Activated CD4-positive, alpha-beta memory T cell treated with anti-CD3 and anti-CD28 coated beads, Interleukin-2, amount 10 ng/mL, durations not matched to agents 7 days and 5 days (primary cell): ENCODE measurements at regions not wholly inside any gene's neighbourhood (a gene's known extent, or its start where the extent isn't known, plus 50 kb on each side); places are given as distances from the start of the nearest gene placed in this dataset.

Experiments
- CTCF ChIA-PET: fragments of 350-600 bp; sonication (Branson Sonifier 250); formaldehyde crosslinking; loops from one replicate; lab custom pipeline; 2021; ENCODE audit warnings: antibody characterized with exemption, inconsistent platforms; lab: Charles Lee
- POLR2A ChIA-PET: fragments of 350-600 bp; sonication (Branson Sonifier 250); formaldehyde crosslinking; loops from one replicate; lab custom pipeline; 2021; ENCODE audit warnings: antibody characterized with exemption; lab: Charles Lee
- DNase-seq: peaks from one replicate; pipeline ENCODE4 v3.0.0-alpha.2; 2020
- H3K27ac Mint-ChIP-seq: one replicate; pipeline ENCODE4 v1.8.0; 2021; ENCODE audit warnings: mild to moderate bottlenecking, mixed read lengths
- H3K27me3 Mint-ChIP-seq: one replicate; pipeline ENCODE4 v1.8.0; 2021; ENCODE audit warnings: mixed read lengths
- H3K36me3 Mint-ChIP-seq: one replicate; pipeline ENCODE4 v1.8.0; 2021; ENCODE audit warnings: low read depth, mixed read lengths
- H3K4me1 Mint-ChIP-seq: one replicate; pipeline ENCODE4 v1.8.0; 2021; ENCODE audit warnings: mixed read lengths
- H3K4me3 Mint-ChIP-seq: one replicate; pipeline ENCODE4 v1.8.0; 2021; ENCODE audit warnings: mild to moderate bottlenecking, mixed read lengths
- H3K9me3 Mint-ChIP-seq: one replicate; pipeline ENCODE4 v1.8.0; 2021; ENCODE audit warnings: mixed read lengths

DNA sequence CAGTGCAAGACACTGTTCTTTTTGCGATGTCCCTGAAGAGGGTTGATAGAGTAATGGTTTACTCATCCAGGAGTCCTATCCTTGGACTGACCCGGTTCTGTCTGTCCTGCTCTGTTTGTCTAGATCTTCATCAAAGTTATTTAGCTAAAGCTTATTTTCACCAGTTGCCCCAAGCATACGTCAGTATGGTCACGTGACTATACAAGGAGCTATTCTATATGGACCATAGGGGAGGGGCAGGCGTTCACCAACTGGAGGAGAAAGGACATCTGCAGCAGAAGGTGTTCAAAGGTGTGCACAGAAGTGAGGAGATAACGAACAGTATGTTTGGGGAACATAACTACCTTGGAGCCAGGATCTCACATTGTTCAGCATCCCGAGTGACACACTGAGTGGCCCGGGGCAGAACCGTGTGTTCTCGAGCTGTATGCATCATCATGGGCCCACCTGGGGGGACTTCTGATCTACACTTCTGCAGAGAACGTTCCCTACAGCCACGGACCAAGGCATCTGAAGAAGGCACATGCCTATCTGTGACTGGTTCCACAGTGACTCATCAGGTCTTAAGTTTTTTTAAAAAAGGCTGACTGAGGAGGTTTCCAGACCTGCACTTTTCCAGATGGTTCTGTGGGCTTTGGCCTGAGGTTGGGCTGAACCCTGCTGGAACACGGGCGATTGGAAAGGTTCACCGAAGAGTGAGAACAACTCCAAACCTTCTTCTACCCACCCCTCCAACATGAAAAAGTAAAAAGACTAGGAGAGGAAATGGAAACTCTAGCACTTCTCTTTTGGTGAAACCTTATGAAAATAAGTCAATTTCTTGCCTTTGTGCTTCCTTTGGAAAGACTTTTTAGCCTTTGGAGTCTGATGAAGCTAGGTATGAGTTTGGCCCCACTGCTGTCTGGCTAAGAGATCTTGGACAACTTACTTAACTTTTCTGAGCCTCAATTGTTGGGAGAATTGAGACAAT, 68.6 kb upstream of the YWHAQ start:
- H3K36me3 Mint-ChIP-seq: peaks cover 14% of the 10 kb centered on the region
- peak overlapping the region; percentile 44 for H3K27ac Mint-ChIP-seq
- ChIA-PET CTCF (interaction anchor here (0.7 to 0.9 kb wide), 2 partner anchors 39 to 349 kb away, joined by 3 to 4 read pairs; no protein-coding TSS in a partner anchor), POLR2A (interaction anchor here (0.6 to 1.9 kb wide), 8 partner anchors 37 to 144 kb away, joined by 3 to 6 read pairs (median 3); partner anchors contain the start of genes ADAM17 and YWHAQ)
- peaks cover 59% of the 10 kb centered on the region for H3K4me1 Mint-ChIP-seq
- DNase-seq: no peak
- no peaks in the 10 kb centered on the region for H3K27me3 Mint-ChIP-seq
- peaks cover 8% of the 10 kb centered on the region for H3K9me3 Mint-ChIP-seq
- H3K4me3 Mint-ChIP-seq: no peak overlapping the region

DNA sequence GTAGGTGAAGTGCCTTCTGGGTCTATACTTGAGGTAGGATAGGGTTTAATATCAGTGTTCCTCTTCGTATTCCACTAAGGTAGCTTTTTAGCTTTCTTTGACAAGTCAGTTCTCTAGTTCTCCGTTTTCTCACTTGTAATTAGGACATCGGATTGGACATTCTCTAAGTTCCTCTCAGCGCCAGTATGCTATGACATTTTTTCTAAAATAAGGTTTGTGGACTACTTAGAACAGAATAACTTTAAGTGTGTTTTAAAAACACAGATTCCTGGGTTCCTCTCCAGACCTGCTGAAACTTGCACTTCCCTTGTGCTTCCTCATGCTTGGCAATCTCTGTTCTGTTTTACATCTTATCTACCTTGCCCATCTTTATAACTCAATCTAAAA, 69.3 kb upstream of the YWHAQ start:
- Mint-ChIP-seq H3K9me3 (peaks cover 8% of the 10 kb centered on the region), H3K27ac (no peak overlapping the region), H3K4me1 (peaks cover 66% of the 10 kb centered on the region), H3K36me3 (peaks cover 14% of the 10 kb centered on the region), H3K27me3 (no peaks in the 10 kb centered on the region), H3K4me3 (no peak overlapping the region)
- DNase-seq: no peak
- POLR2A ChIA-PET: interaction anchor here (1.0 to 1.9 kb wide), 4 partner anchors 53 to 144 kb away, joined by 3 to 6 read pairs (median 4); partner anchors contain the start of genes ADAM17 and YWHAQ
- CTCF ChIA-PET: interaction anchor here (0.7 kb wide), 1 partner anchor 349 kb away, joined by 4 read pairs; no protein-coding TSS in a partner anchor

DNA sequence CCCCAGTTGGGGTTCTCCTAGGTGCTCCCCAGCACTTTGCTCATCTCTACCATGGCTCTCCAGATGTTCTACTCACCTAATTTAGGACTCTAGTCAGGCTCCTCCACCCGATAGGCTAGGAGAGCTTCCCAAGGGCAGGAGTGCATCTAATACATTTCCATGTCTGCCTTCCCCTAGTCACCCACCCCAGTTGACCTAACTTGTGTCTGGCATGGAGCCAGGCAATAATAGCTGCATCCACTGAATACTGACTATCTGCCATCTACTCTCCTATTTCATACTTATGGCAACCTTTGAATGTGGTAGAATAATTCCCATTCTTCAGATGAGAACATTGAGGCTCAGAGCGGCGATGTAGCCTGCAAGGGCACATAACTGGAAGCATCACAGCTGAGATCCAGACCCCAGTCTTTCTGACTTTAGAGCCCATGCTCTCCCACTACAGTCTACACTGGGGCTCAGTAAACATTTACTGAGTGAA, 71.8 kb upstream of the YWHAQ start:
- no peak for DNase-seq
- Mint-ChIP-seq H3K4me3 (no peak overlapping the region), H3K36me3 (peaks cover 14% of the 10 kb centered on the region), H3K27ac (peak overlapping the region; percentile 92), H3K4me1 (peaks cover 79% of the 10 kb centered on the region), H3K9me3 (peaks cover 8% of the 10 kb centered on the region), H3K27me3 (no peaks in the 10 kb centered on the region)
- POLR2A ChIA-PET: interaction anchor here (0.9 to 5.4 kb wide), 30 partner anchors 9 to 341 kb away, joined by 3 to 99 read pairs (median 5); partner anchors contain the start of genes ADAM17, ITGB1BP1, KLF11 and YWHAQ
- CTCF ChIA-PET: interaction anchor here (0.7 to 2.7 kb wide), 24 partner anchors 11 to 150 kb away, joined by 3 to 14 read pairs (median 5); partner anchors contain the start of genes ADAM17 and YWHAQ

DNA sequence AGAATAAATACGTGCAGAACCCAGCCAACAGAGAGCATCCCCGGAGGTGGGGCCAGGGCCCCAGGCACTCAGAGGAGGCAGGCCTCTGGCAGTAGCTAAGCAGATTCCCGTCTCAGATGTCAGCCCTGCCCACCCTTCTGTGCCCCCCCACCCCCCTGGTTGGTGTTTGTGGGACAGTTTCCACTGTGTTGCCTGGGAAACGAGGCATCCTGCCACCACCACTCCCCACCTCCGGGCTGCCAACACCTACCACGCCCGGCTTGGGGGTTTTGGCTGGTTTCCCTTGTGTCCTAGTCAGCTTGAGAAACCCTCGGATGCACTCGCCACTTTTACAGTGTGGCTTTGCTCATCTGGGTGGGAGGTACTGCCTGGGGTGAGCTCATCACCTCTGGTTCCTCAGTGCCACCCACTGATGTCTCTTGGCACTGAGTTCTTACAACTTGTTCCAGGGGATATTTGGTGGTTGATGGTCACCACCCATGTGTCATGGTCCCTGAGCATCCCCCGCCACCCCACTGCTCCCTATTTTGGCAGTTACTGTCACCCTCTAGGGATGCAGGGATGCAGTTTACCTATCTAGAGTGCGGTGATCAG, 72.4 kb upstream of the YWHAQ start:
- POLR2A ChIA-PET: interaction anchor here (0.6 to 5.4 kb wide), 34 partner anchors 9 to 341 kb away, joined by 3 to 99 read pairs (median 4); partner anchors contain the start of genes ADAM17, ITGB1BP1, KLF11 and YWHAQ
- H3K27ac Mint-ChIP-seq: peak overlapping the region; percentile 92
- CTCF ChIA-PET: interaction anchor here (0.7 to 2.7 kb wide), 26 partner anchors 11 to 151 kb away, joined by 3 to 14 read pairs (median 4); partner anchors contain the start of genes ADAM17 and YWHAQ
- H3K4me3 Mint-ChIP-seq: peak overlapping the region; percentile 9
- peak; percentile 96 for DNase-seq
- H3K4me1 Mint-ChIP-seq: peaks cover 79% of the 10 kb centered on the region
- no peaks in the 10 kb centered on the region for H3K27me3 Mint-ChIP-seq
- H3K9me3 Mint-ChIP-seq: peaks cover 8% of the 10 kb centered on the region
- peaks cover 14% of the 10 kb centered on the region for H3K36me3 Mint-ChIP-seq

DNA sequence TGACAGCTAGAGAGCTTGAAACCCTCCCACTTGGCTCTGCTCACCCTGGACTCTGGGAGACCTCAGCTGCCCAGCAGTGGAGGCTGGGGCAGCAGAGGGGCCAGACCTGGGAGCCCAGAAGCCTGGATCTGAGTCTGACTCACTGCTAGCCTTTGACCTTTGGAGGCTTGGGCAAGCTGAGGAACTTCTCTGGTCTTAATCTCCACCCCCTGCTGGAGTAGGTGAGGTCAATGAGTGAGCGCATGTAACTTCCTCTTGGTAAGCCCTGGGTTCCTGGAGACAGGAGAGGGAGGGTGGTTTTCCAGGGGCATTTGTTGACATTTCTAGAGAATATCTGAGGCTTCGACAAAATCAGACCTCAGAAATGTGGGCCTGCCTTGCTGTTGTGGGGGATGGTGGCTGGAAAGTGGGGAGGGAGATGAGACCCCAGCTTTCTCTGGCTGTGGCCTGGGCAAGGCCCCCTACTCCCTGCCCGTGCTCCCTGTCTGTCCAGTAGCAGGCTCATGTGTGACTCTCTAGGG, 73.0 kb upstream of the YWHAQ start:
- peak; percentile 57 for DNase-seq

DNA sequence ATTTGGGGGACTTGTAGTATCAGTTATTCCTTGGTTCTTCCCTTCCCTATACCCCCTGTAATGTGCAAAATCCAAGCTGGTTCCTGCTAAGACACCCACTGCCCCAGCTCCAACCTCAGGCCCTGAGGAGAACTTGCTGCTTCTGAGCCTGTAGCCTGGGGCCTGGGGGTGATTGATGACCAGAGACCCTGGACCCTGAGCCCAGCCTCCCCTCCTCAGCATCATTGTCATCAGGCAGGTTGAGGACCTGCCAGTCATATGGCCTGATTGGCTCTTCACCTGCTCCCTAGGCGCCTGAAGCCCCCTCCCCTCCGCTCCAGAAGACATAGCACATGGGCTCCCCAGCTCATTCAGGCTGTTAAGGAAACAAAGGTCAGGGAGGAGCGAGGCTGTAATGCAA, 73.8 kb upstream of the YWHAQ start:
- peaks cover 8% of the 10 kb centered on the region for H3K9me3 Mint-ChIP-seq
- CTCF ChIA-PET: interaction anchor here (1.7 to 2.7 kb wide), 3 partner anchors 23 to 68 kb away, joined by 4 to 10 read pairs (median 9); no protein-coding TSS in a partner anchor
- peaks cover 15% of the 10 kb centered on the region for H3K36me3 Mint-ChIP-seq
- no peak overlapping the region for H3K4me3 Mint-ChIP-seq
- peaks cover 83% of the 10 kb centered on the region for H3K4me1 Mint-ChIP-seq
- DNase-seq: no peak
- H3K27ac Mint-ChIP-seq: peak overlapping the region; percentile 73
- POLR2A ChIA-PET: interaction anchor here (1.7 to 5.4 kb wide), 7 partner anchors 8 to 96 kb away, joined by 5 to 99 read pairs (median 10); partner anchors contain the start of gene YWHAQ
- no peaks in the 10 kb centered on the region for H3K27me3 Mint-ChIP-seq

More for the DNA sequence above, 73.0 kb upstream of the YWHAQ start:
- Mint-ChIP-seq H3K4me3 (peak overlapping the region; percentile 9), H3K36me3 (peaks cover 14% of the 10 kb centered on the region), H3K9me3 (peaks cover 8% of the 10 kb centered on the region), H3K4me1 (peaks cover 82% of the 10 kb centered on the region), H3K27ac (peak overlapping the region; percentile 92), H3K27me3 (no peaks in the 10 kb centered on the region)
- ChIA-PET CTCF (interaction anchor here (0.8 to 2.7 kb wide), 21 partner anchors 10 to 151 kb away, joined by 3 to 14 read pairs (median 5); partner anchors contain the start of gene YWHAQ), POLR2A (interaction anchor here (0.6 to 5.4 kb wide), 29 partner anchors 8 to 281 kb away, joined by 3 to 99 read pairs (median 5); partner anchors contain the start of genes ADAM17, ITGB1BP1 and YWHAQ)

DNA sequence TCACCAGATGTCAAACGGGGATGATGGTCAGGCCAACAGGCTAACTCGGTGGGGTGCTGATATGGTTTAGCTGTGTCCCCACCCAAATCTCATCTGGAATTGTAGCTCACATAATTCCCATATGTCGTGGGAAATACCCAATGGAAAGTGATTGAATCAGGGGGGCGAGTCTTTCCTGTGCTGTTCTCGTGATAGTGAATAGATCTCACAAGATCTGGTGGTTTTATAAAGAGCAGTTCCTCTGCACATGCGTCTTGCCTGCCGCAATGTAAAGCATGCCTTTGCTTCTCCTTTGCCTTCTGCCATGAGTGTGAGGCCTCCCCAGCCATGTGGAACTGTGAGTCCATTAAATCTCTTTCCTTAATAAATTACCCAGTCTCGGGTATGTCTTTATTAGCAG, 74.4 kb upstream of the YWHAQ start:
- Mint-ChIP-seq H3K9me3 (peaks cover 7% of the 10 kb centered on the region), H3K27me3 (no peaks in the 10 kb centered on the region), H3K27ac (peak overlapping the region; percentile 44), H3K4me1 (peaks cover 83% of the 10 kb centered on the region), H3K4me3 (no peak overlapping the region), H3K36me3 (peaks cover 18% of the 10 kb centered on the region)
- no peak for DNase-seq
- ChIA-PET CTCF (interaction anchor here (2.7 kb wide), 1 partner anchor 24 kb away, joined by 10 read pairs; no protein-coding TSS in a partner anchor), POLR2A (interaction anchor here (4.1 to 5.4 kb wide), 2 partner anchors 31 to 77 kb away, joined by 40 to 99 read pairs; partner anchors contain the start of gene YWHAQ)

DNA sequence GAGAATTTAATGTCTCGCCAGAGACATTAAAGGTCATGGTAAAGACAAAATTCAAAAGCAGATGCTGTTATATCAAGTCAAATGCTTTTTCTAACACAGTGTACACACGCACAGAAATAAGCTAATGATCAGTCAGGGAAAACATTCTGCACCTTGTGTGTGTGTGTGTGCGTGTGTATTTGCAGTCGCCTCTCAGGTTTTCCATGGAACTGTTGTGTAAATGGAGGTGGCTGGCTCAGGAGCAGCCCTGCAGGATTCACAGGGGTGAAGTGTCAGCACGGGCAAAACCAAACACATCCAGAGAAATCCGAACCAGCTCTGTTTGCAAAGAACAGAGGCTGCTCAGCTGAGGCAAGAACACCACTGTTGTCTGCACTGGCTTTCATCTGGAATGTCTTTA, 76.2 kb upstream of the YWHAQ start:
- POLR2A ChIA-PET: interaction anchor here (1.2 to 3.1 kb wide), 2 partner anchors 25 to 52 kb away, joined by 3 to 11 read pairs; no protein-coding TSS in a partner anchor
- CTCF ChIA-PET: no interaction called here
- Mint-ChIP-seq H3K9me3 (no peaks in the 10 kb centered on the region), H3K4me1 (peaks cover 86% of the 10 kb centered on the region), H3K4me3 (no peak overlapping the region), H3K36me3 (peaks cover 9% of the 10 kb centered on the region), H3K27me3 (no peaks in the 10 kb centered on the region), H3K27ac (no peak overlapping the region)
- no peak for DNase-seq

DNA sequence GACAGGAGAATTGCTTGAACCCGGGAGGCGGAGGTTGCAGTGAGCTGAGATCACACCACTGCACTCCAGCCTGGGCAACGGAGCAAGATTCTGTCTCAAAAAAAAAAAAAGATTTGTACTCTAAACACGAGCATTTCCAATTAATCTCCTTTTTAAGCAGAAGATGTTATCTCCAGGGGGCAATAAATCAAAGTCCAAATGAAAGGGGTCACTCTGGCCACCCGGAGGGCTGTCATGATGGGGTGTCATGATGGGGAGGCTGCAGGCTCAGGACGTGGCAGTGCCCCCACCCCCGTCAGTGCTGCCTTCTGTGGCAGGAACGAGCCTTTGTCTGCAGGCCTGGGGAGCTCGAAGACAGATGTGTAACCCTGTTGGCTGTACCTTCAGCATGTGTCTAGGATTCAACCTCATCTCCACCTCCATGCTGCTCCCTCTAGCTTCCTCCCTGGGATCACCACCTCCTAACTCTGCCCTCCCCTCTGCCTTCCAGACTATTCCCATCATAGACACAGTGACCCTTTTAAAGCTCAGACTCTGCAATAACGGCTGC, 76.9 kb upstream of the YWHAQ start:
- Mint-ChIP-seq H3K9me3 (no peaks in the 10 kb centered on the region), H3K27ac (peak overlapping the region; percentile 55), H3K4me1 (peaks cover 86% of the 10 kb centered on the region), H3K4me3 (no peak overlapping the region), H3K36me3 (peaks cover 4% of the 10 kb centered on the region), H3K27me3 (no peaks in the 10 kb centered on the region)
- ChIA-PET POLR2A (interaction anchor here (1.4 to 3.1 kb wide), 3 partner anchors 28 to 52 kb away, joined by 3 to 12 read pairs (median 11); no protein-coding TSS in a partner anchor), CTCF (no interaction called here)
- no peak for DNase-seq

DNA sequence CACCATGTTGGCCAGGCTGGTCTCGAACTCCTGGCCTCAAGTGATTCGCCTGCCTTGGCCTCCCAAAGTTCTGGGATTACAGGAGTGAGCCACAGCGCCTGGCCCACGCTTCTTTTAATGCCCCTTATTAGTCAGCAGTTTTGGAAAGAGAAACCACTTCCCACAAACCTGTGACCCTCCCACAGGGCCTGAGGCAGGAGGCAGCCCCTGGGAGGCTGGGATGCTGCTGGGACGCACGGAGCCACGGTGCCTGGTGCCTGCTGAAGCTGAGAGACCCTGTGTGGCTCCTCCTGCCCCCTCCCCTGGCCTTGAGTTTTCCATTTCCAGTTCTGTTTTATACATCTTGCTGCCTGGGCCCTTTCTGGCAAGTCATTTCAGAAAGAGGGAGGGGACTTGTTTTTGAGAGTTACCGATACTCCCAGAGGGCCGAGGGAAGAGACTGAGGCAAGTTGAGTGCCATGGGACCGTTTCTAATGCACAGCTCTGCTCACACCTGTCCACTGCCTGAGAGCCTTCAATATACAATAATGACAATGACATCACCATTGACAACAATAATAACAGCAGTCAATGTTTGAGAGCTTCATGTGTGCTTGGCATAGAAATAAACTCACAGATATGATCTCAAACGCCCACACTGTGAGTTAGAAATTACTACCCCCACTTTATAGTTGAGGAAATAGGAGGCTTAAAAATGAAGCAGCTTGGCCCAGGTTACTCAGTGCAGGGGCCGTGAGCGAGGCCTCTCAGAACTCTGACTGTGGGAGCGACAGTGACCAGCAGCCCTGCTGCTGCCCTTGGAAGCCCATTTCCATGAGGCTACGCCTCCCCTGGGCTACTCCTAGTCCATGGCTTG, 78.1 kb upstream of the YWHAQ start:
- Mint-ChIP-seq H3K9me3 (no peaks in the 10 kb centered on the region), H3K27ac (peak overlapping the region; percentile 79), H3K27me3 (no peaks in the 10 kb centered on the region), H3K36me3 (peaks cover 4% of the 10 kb centered on the region), H3K4me3 (no peak overlapping the region), H3K4me1 (peaks cover 80% of the 10 kb centered on the region)
- DNase-seq: no peak
- ChIA-PET POLR2A (interaction anchor here (1.1 to 3.1 kb wide), 11 partner anchors 14 to 134 kb away, joined by 3 to 12 read pairs (median 5); partner anchors contain the start of genes TAF1B and YWHAQ), CTCF (interaction anchor here (1.1 to 1.3 kb wide), 2 partner anchors 51 to 94 kb away, joined by 3 read pairs; no protein-coding TSS in a partner anchor)
